ENCODE measurements at regions not wholly inside any gene's neighbourhood (a gene's known extent, or its start where the extent isn't known, plus 50 kb on each side); places are given as distances from the start of the nearest gene placed in this dataset.

- H3K36me3 Mint-ChIP-seq (ENCODE audit: insufficient read depth in 1 of 3, low read depth in 3 of 3), result peaks cover 0 to 2% (median 0%) of the 10 kb centered on the region in 3 experiments; a peak in 2 of 7 replicates
These were observed 376.8 kb downstream of the ICE1 start for GRCh38 chr5:5799229-5799628.

More at GRCh38 chr5:5799229-5799628, 376.8 kb downstream of the ICE1 start:
- no peak overlapping the region for H2BK5ac ChIP-seq (ENCODE audit: insufficient read length, low read length)
- no peak overlapping the region for H4K91ac ChIP-seq (ENCODE audit: insufficient read length, low read depth, low read length)
- H2BK12ac ChIP-seq (ENCODE audit: insufficient read length, low read depth, low read length), result no peak overlapping the region
- Mint-ChIP-seq H3K27me3 (ENCODE audit: low read depth) (no peaks in the 10 kb centered on the region), H3K27ac (no peak overlapping the region), H3K4me3 (no peak overlapping the region), H3K9me3 (peaks cover 0 to 4% of the 10 kb centered on the region in 2 experiments; a peak in 2 of 5 replicates), H3K4me1 (peaks cover 6 to 7% of the 10 kb centered on the region in 2 experiments)
- H4K5ac ChIP-seq (ENCODE audit: insufficient read length, low read depth, low read length), result no peak overlapping the region
- no peak overlapping the region for H4K8ac ChIP-seq (replicated peaks; ENCODE audit: insufficient read length, low read depth, low read length)
- H3K9ac ChIP-seq (ENCODE audit: extremely low read depth, insufficient read length, low read length), result no peak overlapping the region
- no peaks in the 10 kb centered on the region for H3K79me1 ChIP-seq (ENCODE audit: insufficient read depth, low read depth, low read length, poor library complexity, severe bottlenecking)
- H3K56ac ChIP-seq (ENCODE audit: insufficient read length, low read depth, low read length), result no peak overlapping the region
- H3K79me2 ChIP-seq (ENCODE audit: insufficient read depth, low read length), result no peaks in the 10 kb centered on the region
- no peak overlapping the region for H3K14ac ChIP-seq (ENCODE audit: insufficient read depth, low read length)
- H2AFZ ChIP-seq (ENCODE audit: low read length), result no peak overlapping the region
- no peaks in the 10 kb centered on the region for H3K9me3 ChIP-seq (ENCODE audit: control insufficient read depth, low read depth, low read length)
- H3K27ac ChIP-seq (ENCODE audit: insufficient read length, low read depth, low read length), result no peak overlapping the region
- no peak overlapping the region for H2BK120ac ChIP-seq (ENCODE audit: low read depth, low read length, poor library complexity, severe bottlenecking)
- no peak overlapping the region for H3T11ph ChIP-seq (ENCODE audit: low read length)
- no peaks in the 10 kb centered on the region for H3K27me3 ChIP-seq (ENCODE audit: insufficient read depth, low read length)
- H4K20me1 ChIP-seq (ENCODE audit: control insufficient read depth, insufficient read depth, insufficient read length), result no peaks in the 10 kb centered on the region
- H3K4me2 ChIP-seq (ENCODE audit: insufficient read depth, insufficient read length, low read length), result no peak overlapping the region
- DNase-seq, result no peak
- TF ChIP-seq CTCF (conservative IDR thresholded peaks at IDR 0.05), result no peak
- no peak overlapping the region for H2BK20ac ChIP-seq (ENCODE audit: low read depth, low read length, poor library complexity, severe bottlenecking)
- no peaks in the 10 kb centered on the region; the same call in 1 of the 2 replicates for H3K4me1 ChIP-seq (ENCODE audit: insufficient read depth, low read length)
- H2BK15ac ChIP-seq (ENCODE audit: low read depth, low read length), result no peak overlapping the region
- no CpG with 5 or more reads among the region's 4 CpGs for WGBS (ENCODE audit: extremely low coverage, insufficient read length, low lambda C conversion rate)
- H3K23ac ChIP-seq (ENCODE audit: insufficient read length, low read depth, low read length), result no peak overlapping the region
- H3K18ac ChIP-seq (ENCODE audit: insufficient read length, low read depth, low read length), result no peak overlapping the region
- H3K4ac ChIP-seq (ENCODE audit: low read depth, low read length), result no peak overlapping the region
- H2AK5ac ChIP-seq (ENCODE audit: insufficient read length, low read length), result no peak overlapping the region
- no peaks in the 10 kb centered on the region for H3K23me2 ChIP-seq (ENCODE audit: insufficient read length, low read depth, low read length, poor library complexity, severe bottlenecking)
